ENCODE measurements at regions not wholly inside any gene's neighbourhood (a gene's known extent, or its start where the extent isn't known, plus 50 kb on each side); places are given as distances from the start of the nearest gene placed in this dataset.

- TF ChIP-seq CTCF (conservative IDR thresholded peaks at IDR 0.05; ENCODE audit: low read length): no peak
- no peak for TF ChIP-seq EZH2phosphoT487 (IDR thresholded peaks at IDR 0.05; ENCODE audit: borderline replicate concordance, low read depth, low read length)
Measured at GRCh38 chr5:116887104-116887503, 312.5 kb upstream of the SEMA6A start.
